NOMO-1 treated with DMSO at 0.1 percent for 48 hours (cell line): ENCODE measurements at regions not wholly inside any gene's neighbourhood (a gene's known extent, or its start where the extent isn't known, plus 50 kb on each side); places are given as distances from the start of the nearest gene placed in this dataset.
"Not testable (repeated sequence)": the region's sequence is repeated elsewhere in the genome, so short reads cannot be mapped to it uniquely, and the experiment has no call there.

Source experiments
- DNase-seq: peaks from one replicate; lab custom pipeline; 2025; ENCODE audit not compliant: unreplicated experiment; lab: John Stamatoyannopoulos, UW

DNA sequence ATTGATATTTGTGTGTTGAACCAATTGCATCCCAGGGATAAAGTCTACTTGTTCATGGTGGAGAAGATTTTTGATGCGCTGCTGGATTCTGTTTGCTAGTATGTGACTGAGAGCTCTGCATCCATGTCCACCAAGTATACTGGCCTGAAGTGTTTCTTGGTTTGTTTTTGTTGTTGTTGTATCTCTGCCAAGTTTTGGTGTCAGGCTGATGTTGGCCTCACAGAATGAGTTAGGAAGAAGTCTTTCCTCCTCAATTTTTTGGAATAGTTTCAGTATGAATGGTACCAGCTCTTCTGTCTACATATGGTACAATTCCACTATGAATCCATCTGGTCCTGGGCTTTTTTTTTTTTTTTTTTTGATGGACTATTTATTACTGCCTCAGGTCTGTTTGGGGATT lies 50.9 kb upstream of the OSTN start:
- DNase-seq = no peak

DNA sequence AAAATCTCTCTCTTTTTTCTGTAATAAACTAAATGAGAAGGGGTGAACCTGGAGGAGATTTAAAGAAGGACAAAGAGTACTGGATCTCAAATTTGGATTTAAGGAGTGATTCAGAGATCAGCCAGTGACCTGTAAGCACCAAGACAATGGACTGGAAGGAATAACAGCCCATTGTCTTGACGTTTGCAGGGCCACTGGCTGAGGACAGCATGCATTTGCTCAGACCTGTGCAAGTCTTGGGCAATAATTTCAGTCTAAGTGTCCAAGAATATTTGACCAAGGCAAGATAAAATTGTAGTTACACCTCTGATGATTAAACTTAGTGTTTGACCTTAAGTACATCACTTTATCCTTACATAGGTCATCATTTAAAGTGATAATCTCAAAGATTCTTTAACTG lies 55.8 kb upstream of the OSTN start:
- no peak for DNase-seq

DNA sequence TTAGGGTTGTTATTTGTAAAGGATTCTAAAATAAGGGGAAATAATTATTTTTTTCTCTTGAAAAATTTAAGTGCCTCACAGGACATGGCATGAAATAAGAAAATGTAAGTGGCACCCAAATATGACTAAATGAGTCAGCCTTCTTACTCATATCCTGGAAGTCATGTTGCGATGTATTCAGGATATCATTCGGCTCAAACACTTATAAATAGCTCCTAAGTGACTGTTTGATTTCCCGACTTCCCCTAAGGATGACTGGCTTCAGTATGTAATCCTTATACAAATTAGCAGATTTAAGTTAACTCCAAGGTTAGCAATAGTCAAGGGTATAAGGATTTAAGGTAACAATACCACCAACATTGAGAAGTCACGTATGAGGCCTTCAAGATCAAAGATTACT lies 57.3 kb upstream of the OSTN start:
- peak; percentile 27 for DNase-seq

DNA sequence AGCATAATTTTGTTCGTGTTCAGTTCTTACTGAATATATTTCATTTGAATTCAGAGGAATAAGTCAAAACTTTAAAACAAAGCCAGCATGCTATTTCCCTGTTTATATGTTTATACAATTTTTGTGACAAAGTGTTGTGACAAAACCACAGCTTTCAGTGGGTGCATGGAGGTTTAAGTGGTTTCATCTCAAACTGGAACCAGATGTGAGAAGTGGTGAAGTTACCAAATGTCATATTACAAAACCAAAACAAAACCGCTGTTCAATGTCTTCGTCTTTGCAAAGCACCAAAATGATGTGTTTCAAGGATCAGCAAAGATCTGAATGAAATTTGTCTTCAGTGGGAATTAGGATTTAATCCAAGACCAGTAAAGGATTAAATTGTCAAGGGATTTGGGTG lies 59.3 kb upstream of the OSTN start:
- DNase-seq = peak; percentile 45

DNA sequence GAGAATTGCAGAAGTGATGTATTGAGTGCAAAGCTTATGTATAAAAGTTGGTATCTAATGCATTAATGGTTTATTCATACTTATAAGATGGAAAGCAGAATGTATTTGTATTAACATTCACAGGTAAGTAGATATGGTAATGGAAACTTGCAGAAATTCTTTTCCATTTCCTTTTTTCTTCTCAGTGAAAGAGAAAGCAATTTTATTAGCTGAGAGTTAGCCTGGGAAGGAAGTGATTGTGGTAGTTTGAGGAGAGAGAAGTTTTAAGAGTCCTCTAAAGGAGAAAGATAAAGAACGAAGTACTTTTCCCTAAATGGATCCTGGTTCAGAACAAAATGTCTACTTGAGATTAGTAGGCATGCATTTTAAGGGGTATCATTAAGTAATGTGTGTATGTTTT lies 60.1 kb upstream of the OSTN start:
- peak; percentile 34 for DNase-seq

DNA sequence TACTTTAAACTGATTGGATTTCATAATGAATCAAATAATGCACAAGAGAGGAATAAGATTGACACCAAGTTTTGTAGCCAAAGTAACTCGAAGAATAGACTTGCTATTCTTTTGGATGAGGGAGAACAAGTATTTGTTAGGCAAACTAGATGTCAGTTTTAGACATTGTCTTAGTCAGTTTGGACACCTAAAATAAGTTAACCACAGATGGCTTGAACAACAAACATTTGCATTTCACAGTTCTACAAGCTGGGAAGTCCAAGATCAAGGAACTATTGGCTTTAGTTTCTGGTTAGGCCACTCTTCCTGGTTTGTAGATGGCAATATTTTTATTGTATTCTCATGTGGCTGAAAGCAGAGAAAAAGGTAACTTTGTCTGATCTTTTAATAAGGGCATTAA lies 61.3 kb upstream of the OSTN start:
- no peak for DNase-seq

DNA sequence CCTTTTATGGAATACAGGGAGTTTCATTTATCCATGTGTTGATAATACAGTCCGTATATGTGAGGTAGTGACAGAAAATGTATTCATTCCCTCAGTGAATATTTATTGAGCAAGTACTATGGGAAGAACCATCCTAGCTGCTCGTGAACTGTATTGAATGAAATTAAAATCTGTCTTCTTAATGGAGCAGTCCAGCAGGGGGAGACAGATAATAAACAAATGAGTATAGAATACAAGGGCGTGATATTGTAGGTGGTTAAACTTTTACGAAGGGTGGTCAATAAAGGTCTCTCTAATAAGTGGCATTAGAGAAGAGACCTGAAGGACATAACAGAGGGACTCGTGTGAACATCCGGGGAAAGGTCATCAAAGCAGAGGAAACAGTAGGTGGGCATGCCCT lies 62.7 kb upstream of the OSTN start:
- DNase-seq = no peak

DNA sequence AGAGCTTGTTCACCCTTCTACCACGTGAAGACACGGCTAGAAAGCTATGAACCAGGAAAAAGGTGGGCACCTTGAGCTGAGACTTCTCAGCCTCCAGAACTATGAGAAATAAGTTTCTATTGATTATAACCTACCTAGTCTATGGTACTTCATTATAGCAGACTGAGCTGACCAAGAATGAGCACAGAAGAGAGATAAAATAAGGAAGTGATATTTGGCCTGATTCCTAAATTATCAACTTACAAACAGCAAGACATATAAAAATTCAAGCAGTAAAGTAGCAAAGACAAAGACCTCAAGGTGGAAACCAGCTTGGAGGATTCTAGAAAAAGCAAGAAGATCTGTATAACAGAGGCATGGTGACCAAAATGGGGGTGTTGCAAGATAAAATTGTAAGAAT lies 63.9 kb upstream of the OSTN start:
- DNase-seq = peak; percentile 27

DNA sequence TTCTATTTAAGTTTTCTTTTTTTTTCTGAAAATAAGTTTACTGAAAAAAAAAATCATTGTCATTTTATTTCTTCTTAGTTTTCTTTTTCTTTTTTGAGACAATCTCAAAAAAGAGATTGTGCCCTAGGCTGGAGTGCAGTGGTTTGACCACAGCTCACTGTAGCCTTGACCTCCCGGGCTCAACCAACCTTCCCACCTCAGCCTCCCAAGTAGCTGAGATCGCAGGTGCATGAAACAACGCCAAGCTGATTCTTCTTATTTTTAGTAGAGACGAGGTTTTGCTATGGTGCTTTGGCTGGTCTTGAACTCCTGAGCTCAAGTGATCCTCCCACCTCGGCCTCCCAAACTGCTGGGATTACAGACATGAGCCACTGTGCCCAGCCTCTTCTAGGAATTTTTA lies 65.7 kb upstream of the OSTN start:
- DNase-seq = no peak

DNA sequence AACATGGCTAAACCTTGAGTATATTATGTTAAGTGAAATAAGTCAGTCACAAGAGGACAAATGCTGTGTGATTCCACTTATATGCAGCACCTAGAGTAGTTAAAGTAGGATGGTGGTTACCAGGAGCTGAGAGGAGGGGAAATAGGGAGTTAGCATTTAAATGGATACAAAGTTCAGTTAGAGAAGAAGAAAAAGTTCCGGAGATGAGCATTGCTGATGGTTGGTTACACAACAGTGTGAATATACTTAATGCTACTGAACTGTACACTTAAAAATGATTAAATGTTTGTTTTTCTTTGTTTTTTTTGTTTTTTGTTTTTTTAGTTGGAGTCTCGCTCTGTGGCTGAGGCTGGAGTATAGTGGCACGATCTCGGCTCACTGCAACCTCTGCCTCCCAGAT lies 67.7 kb upstream of the OSTN start:
- no peak for DNase-seq

DNA sequence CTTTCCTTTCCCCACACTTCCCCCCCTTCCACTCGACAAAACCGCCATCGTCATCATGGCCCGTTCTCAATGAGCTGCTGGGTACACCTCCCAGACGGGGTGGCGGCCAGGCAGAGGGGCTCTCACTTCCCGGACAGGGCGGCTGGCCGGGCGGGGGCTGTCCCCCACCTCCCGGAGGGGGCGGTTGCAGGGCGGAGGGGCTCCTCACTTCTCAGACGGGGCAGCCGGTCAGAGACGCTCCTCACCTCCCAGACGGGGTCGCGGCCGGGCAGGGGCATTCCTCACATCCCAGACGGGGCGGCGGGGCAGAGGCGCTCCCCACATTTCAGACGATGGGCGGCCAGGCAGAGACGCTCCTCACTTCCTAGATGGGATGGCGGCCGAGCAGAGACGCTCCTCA lies 74.2 kb upstream of the OSTN start:
- DNase-seq = not testable (repeated sequence)

DNA sequence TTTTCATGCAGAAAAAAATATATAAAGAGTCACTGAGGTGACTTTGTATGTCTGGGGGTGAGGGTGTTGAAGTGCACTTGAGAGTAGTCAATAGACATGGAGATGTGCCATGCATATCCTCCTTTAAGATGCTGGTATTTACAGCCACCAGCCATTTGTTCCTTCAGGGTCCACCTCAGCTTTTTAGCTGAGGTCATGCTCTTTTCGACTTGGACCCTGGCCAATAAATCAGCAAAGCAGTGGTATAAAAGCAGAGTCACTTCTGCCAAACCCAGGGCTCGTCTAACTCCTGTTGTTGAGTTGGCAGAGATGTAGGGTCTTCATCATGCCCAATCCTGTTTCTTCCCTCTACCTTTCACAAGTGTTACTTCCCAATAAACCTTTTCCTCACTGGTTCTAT lies 75.1 kb upstream of the OSTN start:
- DNase-seq = no peak

DNA sequence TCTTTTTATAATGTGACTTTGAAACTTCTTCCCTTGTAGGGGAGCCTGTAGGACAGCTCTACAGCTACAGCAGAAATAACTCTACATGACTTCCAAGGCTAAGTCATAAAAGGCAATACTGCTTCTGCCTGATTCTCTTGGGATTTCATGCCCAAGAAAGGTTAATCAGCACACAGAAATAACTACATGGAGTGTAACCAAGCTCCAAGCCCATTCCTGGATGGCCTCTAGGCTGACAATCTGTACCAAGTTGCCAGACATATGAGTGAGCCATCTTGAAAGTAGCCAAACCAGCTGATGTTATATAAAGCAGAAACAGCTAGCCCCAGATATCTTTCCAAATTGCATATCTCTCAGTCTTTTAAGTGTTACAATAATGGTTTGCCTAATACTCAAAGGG lies 75.8 kb upstream of the OSTN start:
- no peak for DNase-seq

DNA sequence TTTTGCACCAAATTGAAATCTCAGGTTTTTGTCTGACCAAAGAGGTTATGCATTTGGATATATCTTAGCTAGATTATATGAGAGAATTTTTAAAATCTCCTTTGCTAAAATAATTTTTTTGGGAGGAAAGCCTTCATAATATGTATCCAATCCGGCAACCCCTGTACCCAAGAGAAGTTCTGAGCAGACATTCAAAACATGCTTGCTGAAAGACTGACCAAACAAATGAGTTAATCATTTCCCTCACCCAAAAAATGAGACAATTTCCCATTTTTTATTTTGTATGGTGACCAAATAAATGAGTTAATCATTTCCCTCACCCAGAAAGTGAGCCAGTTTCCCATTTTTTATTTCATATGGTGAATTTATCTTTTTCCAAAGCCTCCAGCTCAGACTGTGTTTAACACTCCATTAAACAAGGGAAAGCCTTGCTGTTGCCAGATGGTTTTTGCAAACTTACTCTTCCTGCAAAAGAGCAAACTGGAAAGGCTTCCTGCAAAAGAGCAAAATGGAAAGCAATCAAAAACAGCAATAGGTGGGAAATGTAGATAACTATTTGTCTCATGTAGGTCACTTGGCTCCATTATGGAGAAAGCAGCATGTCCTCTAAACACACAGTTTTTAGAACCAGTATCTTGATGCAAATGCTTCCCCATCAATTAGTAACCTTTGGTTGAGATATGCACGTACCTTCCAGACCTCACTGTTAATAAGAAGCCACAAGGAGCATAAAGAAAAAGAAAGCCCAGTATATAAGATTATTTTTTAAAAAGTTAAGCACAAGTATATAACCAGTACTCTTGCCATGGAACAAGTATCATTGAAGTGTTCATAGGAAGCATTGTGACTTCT lies 78.4 kb upstream of the OSTN start:
- no peak for DNase-seq

DNA sequence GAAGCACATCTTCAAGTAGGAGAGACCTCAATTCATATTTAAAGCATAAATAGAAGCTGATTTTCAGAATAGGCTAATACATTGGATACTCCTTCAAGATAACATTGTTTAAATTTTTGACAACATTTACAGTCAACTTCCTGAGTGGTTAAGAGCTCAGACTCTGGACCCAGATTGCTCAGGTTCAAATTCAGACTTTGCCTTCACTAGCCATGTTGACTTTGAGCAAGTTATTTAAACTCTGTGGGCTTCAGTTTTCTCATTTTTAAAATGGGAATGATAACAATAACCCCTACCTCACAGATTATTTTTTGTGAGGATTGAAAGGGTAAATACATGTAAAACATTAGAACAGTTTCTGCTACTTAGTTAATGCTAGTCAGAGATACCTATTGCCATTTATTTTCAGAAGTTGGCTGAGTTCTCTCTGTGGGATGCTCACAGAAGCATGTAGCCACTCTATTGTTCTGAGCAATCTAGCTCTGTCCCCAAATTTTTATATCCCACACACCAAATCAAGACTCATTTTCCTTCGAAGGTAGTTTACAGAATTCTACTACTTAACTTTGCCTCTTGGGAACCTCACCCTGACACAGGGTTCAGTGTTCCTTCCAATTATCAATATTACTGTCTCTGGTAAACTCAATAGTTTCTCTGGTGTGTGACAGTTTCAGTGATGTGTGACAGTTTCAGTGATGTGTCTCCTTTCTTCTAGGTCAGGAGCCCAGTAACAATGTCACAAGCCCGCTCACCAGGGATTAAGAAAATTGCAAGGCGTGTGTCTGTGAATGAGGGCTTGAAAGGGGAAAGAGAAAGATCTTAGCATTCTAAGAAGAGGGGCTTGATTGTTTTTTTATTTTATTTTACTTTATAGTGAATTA lies 79.4 kb upstream of the OSTN start:
- no peak for DNase-seq

DNA sequence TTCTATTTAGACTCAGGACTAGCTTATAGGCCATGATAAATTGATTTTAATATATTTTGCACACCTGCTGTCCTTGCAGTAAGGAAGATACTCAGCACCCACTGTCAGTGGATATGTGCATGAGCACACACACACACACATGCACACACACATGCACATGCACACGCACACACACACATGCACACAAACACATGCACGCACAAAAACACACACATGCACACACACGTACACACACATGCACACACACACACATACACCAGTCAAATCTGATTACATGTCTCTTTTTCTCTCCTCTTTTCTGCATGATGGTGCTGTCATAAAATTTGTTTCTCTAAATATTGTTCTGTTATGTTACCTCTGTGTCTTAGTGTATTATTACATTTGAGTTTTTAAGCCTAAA lies 87.3 kb upstream of the OSTN start:
- no peak for DNase-seq

DNA sequence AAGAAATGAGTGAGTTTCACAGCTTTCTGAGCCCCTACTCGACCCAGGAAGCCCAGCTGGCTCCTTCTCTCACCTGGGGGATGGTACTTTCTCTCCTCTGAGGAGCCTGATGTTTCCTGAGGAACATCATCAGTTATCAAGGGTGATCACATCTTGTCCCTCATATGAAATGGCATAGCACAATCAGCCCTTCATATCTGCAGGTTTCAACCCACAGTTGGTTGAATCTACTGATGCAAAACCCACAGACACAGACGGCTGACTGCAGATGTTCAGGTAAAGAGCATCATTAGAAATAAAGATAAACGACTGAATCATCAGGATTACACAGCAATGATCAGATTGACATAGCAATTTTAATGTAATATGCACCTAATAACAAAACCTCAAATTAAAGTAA lies 93.6 kb upstream of the OSTN start:
- no peak for DNase-seq

DNA sequence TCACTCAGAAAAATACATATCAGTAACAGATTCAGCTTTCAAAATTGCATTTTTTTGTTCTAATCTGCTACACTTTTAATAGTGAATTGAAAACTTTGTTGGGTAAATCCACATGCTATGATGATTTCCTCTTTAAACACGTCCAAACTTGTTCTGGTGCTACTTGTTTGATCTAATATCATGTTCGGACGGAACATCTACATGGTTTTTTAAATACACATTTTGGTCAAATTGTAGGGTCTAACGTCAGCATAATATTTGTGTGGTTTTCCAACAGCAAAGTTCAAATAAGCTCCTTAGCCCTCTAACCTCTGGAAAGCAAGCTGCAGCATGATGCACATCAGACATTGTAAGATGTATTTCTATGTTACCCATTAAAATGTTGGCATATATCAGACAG lies 98.5 kb upstream of the OSTN start:
- DNase-seq = no peak

DNA sequence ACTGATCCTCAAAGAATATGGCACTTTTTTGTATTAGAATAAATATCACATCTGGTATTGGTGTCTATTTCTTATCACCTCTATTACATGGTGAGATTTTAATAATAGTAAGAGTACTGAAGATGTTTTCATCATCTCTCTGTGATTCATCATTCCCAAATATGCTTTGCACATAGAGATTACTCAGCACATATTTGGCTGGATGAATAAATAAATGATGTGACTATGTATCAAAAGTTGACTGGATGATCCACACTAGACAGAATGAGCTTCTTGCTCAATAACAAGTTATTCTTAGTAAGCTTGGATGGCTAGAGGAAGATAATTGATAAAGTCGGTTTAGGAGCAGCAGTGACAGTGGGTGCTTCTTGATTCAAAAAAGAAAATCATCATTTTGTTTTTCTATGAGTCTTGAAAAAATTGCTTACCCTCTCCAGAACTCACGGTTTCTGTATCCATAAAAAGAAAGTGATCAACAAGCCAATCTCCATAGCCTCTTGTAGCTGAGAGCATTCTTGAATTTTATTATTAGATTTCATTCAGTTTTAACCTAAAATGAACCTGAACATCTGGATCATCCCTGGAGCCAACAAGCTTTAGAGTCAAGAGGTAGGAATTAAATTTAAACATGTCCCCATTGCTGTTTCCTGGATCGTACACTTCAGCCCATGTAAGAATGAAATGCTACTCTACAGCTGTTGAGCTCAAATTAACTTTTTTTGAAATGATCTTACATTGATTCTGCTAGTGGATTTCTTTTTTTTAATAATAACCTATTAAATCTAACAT lies 104.8 kb upstream of the OSTN start:
- DNase-seq = no peak

DNA sequence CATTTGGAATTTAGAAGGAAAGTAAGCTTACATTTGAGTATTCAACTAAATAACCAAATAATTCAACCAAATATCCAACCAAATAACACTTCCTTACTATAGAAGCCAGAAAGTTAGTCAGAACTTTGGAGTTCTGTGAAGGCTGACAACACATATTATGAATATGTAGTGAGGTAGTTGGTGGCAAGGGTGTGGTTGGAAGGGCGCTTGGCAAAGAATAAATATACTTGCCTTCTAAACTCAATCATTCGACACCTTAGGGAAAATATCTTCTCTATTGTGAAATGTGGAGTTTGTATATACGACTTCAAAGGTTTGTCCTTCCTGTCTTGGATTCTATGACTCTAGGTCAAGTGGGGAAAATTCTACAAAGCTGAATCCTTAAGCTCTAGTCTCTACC lies 111.7 kb upstream of the OSTN start:
- no peak for DNase-seq

DNA sequence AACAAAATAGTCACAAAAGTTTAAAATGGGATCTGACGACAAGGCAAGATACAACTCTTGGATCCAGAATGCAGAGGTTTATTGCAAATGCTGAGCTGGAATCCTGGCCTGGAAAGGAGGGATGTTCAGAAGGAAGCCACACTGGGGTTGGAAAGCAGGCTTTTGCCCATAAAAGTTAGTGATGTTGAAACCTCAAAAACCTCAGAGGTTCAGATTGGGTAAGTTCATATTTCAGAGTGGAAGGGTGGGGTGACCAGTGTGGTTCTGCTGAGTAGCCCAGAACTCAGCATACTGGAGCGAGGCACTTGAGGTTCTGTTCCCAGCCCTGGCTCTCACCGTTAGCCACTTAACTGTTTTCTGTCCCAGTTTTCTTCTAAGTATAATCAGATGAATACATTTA lies 114.0 kb upstream of the OSTN start:
- DNase-seq = peak; percentile 7

DNA sequence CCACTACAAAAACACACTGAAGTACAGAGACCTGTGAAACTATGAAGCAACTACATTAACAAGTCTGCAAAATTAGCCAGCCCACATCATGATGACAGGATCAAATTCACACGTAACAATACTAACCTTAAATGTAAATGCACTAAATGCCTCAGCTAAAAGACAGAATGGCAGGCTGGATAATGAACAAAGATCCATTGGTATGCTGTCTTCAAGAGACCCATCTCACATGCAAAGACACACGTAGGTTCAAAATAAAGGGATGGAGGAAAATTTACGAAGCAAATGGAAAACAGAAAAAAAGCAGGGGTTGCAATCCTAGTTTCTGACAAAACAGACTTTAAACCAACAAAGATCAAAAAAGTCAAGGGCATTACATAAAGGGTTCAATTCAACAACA lies 120.1 kb upstream of the OSTN start:
- DNase-seq = not testable (repeated sequence)
